ENCODE measurements at regions not wholly inside any gene's neighbourhood (a gene's known extent, or its start where the extent isn't known, plus 50 kb on each side); places are given as distances from the start of the nearest gene placed in this dataset.

DNA sequence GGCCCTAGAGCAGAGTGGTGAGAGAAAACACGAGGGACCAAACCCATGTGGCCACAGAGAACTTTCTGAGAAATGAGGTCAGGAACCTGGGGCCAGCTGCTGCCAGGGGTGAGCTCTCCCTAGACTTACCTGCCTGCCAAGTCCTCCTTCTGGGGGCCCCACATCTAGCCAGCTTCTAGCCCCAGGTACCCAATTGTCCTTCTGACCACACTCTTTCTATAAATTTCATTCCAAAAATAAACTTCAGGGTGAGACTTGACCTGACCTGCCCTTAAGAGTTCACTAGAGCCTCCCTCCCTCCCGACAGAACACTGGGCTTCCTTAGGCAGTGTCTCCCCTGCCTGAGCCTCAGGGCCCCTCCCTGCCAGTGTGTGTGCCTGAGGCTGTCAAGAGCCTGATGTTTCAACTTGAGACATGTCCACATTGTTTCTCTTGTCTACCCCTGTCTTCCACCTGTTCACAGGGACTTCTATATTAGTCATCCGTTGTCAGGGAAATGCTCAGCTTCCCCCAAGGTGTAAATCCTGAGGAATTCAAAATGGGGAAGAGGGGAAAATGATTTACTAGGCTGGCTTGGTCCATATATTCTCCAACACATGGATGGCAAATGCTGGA lies 312.8 kb upstream of the TLE3 start:
- no peaks in the 10 kb centered on the region for H4K20me1 ChIP-seq (ENCODE audit: control insufficient read depth, extremely low read depth, insufficient read depth, low read length)
- TF ChIP-seq, protein P1, sequence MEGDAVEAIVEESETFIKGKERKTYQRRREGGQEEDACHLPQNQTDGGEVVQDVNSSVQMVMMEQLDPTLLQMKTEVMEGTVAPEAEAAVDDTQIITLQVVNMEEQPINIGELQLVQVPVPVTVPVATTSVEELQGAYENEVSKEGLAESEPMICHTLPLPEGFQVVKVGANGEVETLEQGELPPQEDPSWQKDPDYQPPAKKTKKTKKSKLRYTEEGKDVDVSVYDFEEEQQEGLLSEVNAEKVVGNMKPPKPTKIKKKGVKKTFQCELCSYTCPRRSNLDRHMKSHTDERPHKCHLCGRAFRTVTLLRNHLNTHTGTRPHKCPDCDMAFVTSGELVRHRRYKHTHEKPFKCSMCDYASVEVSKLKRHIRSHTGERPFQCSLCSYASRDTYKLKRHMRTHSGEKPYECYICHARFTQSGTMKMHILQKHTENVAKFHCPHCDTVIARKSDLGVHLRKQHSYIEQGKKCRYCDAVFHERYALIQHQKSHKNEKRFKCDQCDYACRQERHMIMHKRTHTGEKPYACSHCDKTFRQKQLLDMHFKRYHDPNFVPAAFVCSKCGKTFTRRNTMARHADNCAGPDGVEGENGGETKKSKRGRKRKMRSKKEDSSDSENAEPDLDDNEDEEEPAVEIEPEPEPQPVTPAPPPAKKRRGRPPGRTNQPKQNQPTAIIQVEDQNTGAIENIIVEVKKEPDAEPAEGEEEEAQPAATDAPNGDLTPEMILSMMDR (conservative IDR thresholded peaks at IDR 0.05 in 1 of 2, IDR thresholded peaks at IDR 0.05 in 1 of 2; ENCODE audit: low read depth in 1 of 2, low read length in 2 of 2), result no peak
- H3K27me3 ChIP-seq (ENCODE audit: control insufficient read depth, insufficient read depth, low read length), result peaks cover 23% of the 10 kb centered on the region
- H3K4me3 ChIP-seq (replicated peaks in 1 of 4; ENCODE audit: control extremely low read depth in 1 of 4, insufficient read depth in 1 of 4, low read depth in 3 of 4, low read length in 4 of 4), result no peak overlapping the region
- no peak overlapping the region for H3K9ac ChIP-seq (ENCODE audit: insufficient read depth, low read length)
- H3K36me3 ChIP-seq (ENCODE audit: control insufficient read depth, insufficient read depth, low read length), result no peaks in the 10 kb centered on the region
- H3K9me3 ChIP-seq (ENCODE audit: control insufficient read depth, insufficient read depth, low read depth, low read length), result no peaks in the 10 kb centered on the region
- no peaks in the 10 kb centered on the region for H3K79me2 ChIP-seq (ENCODE audit: control insufficient read depth, insufficient read depth, low read length)
- no peak overlapping the region for H3K4me2 ChIP-seq (ENCODE audit: extremely low read depth, insufficient read depth, low read length)
- no peak overlapping the region for H2AFZ ChIP-seq (ENCODE audit: low read length)
- no peak overlapping the region for H3K27ac ChIP-seq (ENCODE audit: insufficient read depth, low read length)
- no peak for DNase-seq (ENCODE audit: low read depth in 2 of 2)
- no peaks in the 10 kb centered on the region for H3K4me1 ChIP-seq (ENCODE audit: control insufficient read depth, extremely low read depth, insufficient read depth, low read length)

DNA sequence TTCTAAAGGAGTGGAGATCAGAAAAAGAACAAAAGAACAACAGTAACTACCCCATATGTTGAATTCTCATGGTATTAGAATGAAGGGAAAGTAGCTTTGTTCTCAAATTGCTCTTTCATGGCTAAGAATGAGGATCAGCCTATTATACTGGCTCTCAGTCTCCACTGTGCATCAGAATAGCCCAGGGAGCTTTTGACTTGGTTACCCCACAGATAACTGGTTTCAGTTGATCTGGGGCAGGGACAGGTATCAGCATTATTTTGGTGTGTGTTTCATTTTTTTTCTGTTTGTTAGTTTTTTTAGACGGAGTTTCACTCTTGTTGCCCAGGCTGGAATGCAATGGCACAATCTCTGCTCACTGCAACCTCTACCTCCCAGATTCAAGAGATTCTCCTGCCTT lies 311.7 kb upstream of the TLE3 start:
- DNase-seq (ENCODE audit: low read depth in 2 of 2), result no peak
- Histone ChIP-seq H3K4me2 (ENCODE audit: extremely low read depth, insufficient read depth, low read length) (no peak overlapping the region), H3K4me3 (replicated peaks in 1 of 4; ENCODE audit: control extremely low read depth in 1 of 4, insufficient read depth in 1 of 4, low read depth in 3 of 4, low read length in 4 of 4) (no peak overlapping the region), H3K27ac (ENCODE audit: insufficient read depth, low read length) (no peak overlapping the region), H3K27me3 (ENCODE audit: control insufficient read depth, insufficient read depth, low read length) (peaks cover 23% of the 10 kb centered on the region), H3K36me3 (ENCODE audit: control insufficient read depth, insufficient read depth, low read length) (no peaks in the 10 kb centered on the region), H3K9me3 (ENCODE audit: control insufficient read depth, insufficient read depth, low read depth, low read length) (no peaks in the 10 kb centered on the region), H3K79me2 (ENCODE audit: control insufficient read depth, insufficient read depth, low read length) (no peaks in the 10 kb centered on the region), H4K20me1 (ENCODE audit: control insufficient read depth, extremely low read depth, insufficient read depth, low read length) (no peaks in the 10 kb centered on the region), H2AFZ (ENCODE audit: low read length) (no peak overlapping the region), H3K9ac (ENCODE audit: insufficient read depth, low read length) (no peak overlapping the region), H3K4me1 (ENCODE audit: control insufficient read depth, extremely low read depth, insufficient read depth, low read length) (no peaks in the 10 kb centered on the region)
- no peak for TF ChIP-seq EZH2 (IDR thresholded peaks at IDR 0.05; ENCODE audit: low read length, missing control alignments)
- TF ChIP-seq, protein P1 (conservative IDR thresholded peaks at IDR 0.05 in 1 of 2, IDR thresholded peaks at IDR 0.05 in 1 of 2; ENCODE audit: low read depth in 1 of 2, low read length in 2 of 2), result no peak

- Histone ChIP-seq H4K20me1 (ENCODE audit: control insufficient read depth, extremely low read depth, insufficient read depth, low read length) (no peaks in the 10 kb centered on the region), H3K27ac (ENCODE audit: insufficient read depth, low read length) (no peak overlapping the region), H3K4me2 (ENCODE audit: extremely low read depth, insufficient read depth, low read length) (no peak overlapping the region), H3K4me1 (ENCODE audit: control insufficient read depth, extremely low read depth, insufficient read depth, low read length) (no peaks in the 10 kb centered on the region), H2AFZ (ENCODE audit: low read length) (no peak overlapping the region), H3K9ac (ENCODE audit: insufficient read depth, low read length) (no peak overlapping the region), H3K4me3 (replicated peaks in 1 of 4; ENCODE audit: control extremely low read depth in 1 of 4, insufficient read depth in 1 of 4, low read depth in 3 of 4, low read length in 4 of 4) (no peak overlapping the region), H3K9me3 (ENCODE audit: control insufficient read depth, insufficient read depth, low read depth, low read length) (no peaks in the 10 kb centered on the region), H3K79me2 (ENCODE audit: control insufficient read depth, insufficient read depth, low read length) (no peaks in the 10 kb centered on the region), H3K27me3 (ENCODE audit: control insufficient read depth, insufficient read depth, low read length) (peaks cover 23% of the 10 kb centered on the region), H3K36me3 (ENCODE audit: control insufficient read depth, insufficient read depth, low read length) (no peaks in the 10 kb centered on the region)
- no peak for DNase-seq (ENCODE audit: low read depth in 2 of 2)
- TF ChIP-seq, protein P1 (conservative IDR thresholded peaks at IDR 0.05 in 1 of 2, IDR thresholded peaks at IDR 0.05 in 1 of 2; ENCODE audit: low read depth in 1 of 2, low read length in 2 of 2), result no peak
- no peak for TF ChIP-seq EZH2 (IDR thresholded peaks at IDR 0.05; ENCODE audit: low read length, missing control alignments)
Observed at GRCh38 chr15:70407955-70408354, 310.2 kb upstream of the TLE3 start.
